ENCODE measurements at regions not wholly inside any gene's neighbourhood (a gene's known extent, or its start where the extent isn't known, plus 50 kb on each side); places are given as distances from the start of the nearest gene placed in this dataset.
"Not testable (repeated sequence)": the region's sequence is repeated elsewhere in the genome, so short reads cannot be mapped to it uniquely, and the experiment has no call there.

GRCh38 chr1:73676186-73676585, 521.8 kb downstream of the LRRIQ3 start:
- Mint-ChIP-seq H3K9me3 (peaks cover 0 to 4% (median 0%) of the 10 kb centered on the region in 7 donors), H3K27me3 (no peaks in the 10 kb centered on the region), H3K4me3 (no peak overlapping the region), H3K27ac (no peak overlapping the region), H3K36me3 (no peaks in the 10 kb centered on the region), H3K4me1 (no peaks in the 10 kb centered on the region)
- Histone ChIP-seq H3K27me3 (ENCODE audit: control insufficient read depth, insufficient read depth, low read length) (no peaks in the 10 kb centered on the region), H3K36me3 (ENCODE audit: control insufficient read depth, insufficient read depth, low read length) (no peaks in the 10 kb centered on the region), H3K27ac (ENCODE audit: insufficient read depth, low read length, poor library complexity, severe bottlenecking) (no peak overlapping the region), H3K4me3 (ENCODE audit: low read depth, low read length) (no peak overlapping the region), H3K4me1 (ENCODE audit: control insufficient read depth, insufficient read depth, low read length, poor library complexity, severe bottlenecking) (no peaks in the 10 kb centered on the region), H3K9me3 (ENCODE audit: control insufficient read depth in 2 of 2, low read length in 2 of 2) (no peaks in the 10 kb centered on the region)
- ATAC-seq (ENCODE audit: low read depth in 2 of 2) (no peak), DNase-seq (no peak)

- Histone ChIP-seq H3K36me3 (ENCODE audit: control insufficient read depth, insufficient read depth, low read length) (no peaks in the 10 kb centered on the region), H3K27ac (ENCODE audit: insufficient read depth, low read length, poor library complexity, severe bottlenecking) (no peak overlapping the region), H3K4me1 (ENCODE audit: control insufficient read depth, insufficient read depth, low read length, poor library complexity, severe bottlenecking) (no peaks in the 10 kb centered on the region), H3K9me3 (ENCODE audit: control insufficient read depth in 2 of 2, low read length in 2 of 2) (no peaks in the 10 kb centered on the region), H3K27me3 (ENCODE audit: control insufficient read depth, insufficient read depth, low read length) (no peaks in the 10 kb centered on the region), H3K4me3 (ENCODE audit: low read depth, low read length) (no peak overlapping the region)
- ATAC-seq (ENCODE audit: low read depth in 2 of 2) (no peak), DNase-seq (no peak)
- Mint-ChIP-seq H3K9me3 (peaks cover 0 to 4% (median 0%) of the 10 kb centered on the region in 7 donors), H3K36me3 (no peaks in the 10 kb centered on the region), H3K4me1 (no peaks in the 10 kb centered on the region), H3K27ac (no peak overlapping the region), H3K27me3 (no peaks in the 10 kb centered on the region), H3K4me3 (no peak overlapping the region)
These were observed 522.9 kb downstream of the LRRIQ3 start for GRCh38 chr1:73674945-73675561.

- no peak overlapping the region for H3K4me3 Mint-ChIP-seq
- Histone ChIP-seq H3K9me3 (ENCODE audit: control insufficient read depth in 2 of 2, low read length in 2 of 2) (no peaks in the 10 kb centered on the region), H3K4me3 (ENCODE audit: low read depth, low read length) (no peak overlapping the region), H3K36me3 (ENCODE audit: control insufficient read depth, insufficient read depth, low read length) (no peaks in the 10 kb centered on the region), H3K4me1 (ENCODE audit: control insufficient read depth, insufficient read depth, low read length, poor library complexity, severe bottlenecking) (no peaks in the 10 kb centered on the region), H3K27me3 (ENCODE audit: control insufficient read depth, insufficient read depth, low read length) (no peaks in the 10 kb centered on the region), H3K27ac (ENCODE audit: insufficient read depth, low read length, poor library complexity, severe bottlenecking) (no peak overlapping the region)
- H3K9me3 Mint-ChIP-seq = peaks cover 0 to 4% (median 0%) of the 10 kb centered on the region in 7 donors
- no peaks in the 10 kb centered on the region for H3K36me3 Mint-ChIP-seq
- no peaks in the 10 kb centered on the region for H3K27me3 Mint-ChIP-seq
- no peaks in the 10 kb centered on the region for H3K4me1 Mint-ChIP-seq
- H3K27ac Mint-ChIP-seq = no peak overlapping the region
- ATAC-seq (ENCODE audit: low read depth in 2 of 2) (no peak), DNase-seq (no peak)
These were observed 524.0 kb downstream of the LRRIQ3 start for GRCh38 chr1:73673971-73674370.

- Mint-ChIP-seq H3K4me3 (no peak overlapping the region), H3K36me3 (no peaks in the 10 kb centered on the region), H3K9me3 (peaks cover 0 to 2% (median 0%) of the 10 kb centered on the region in 7 donors), H3K4me1 (no peaks in the 10 kb centered on the region), H3K27ac (no peak overlapping the region), H3K27me3 (no peaks in the 10 kb centered on the region)
- no peak for ATAC-seq (ENCODE audit: low read depth in 2 of 2)
- Histone ChIP-seq H3K27ac (ENCODE audit: insufficient read depth, low read length, poor library complexity, severe bottlenecking) (no peak overlapping the region), H3K4me1 (ENCODE audit: control insufficient read depth, insufficient read depth, low read length, poor library complexity, severe bottlenecking) (no peaks in the 10 kb centered on the region), H3K36me3 (ENCODE audit: control insufficient read depth, insufficient read depth, low read length) (no peaks in the 10 kb centered on the region), H3K4me3 (ENCODE audit: low read depth, low read length) (no peak overlapping the region), H3K27me3 (ENCODE audit: control insufficient read depth, insufficient read depth, low read length) (no peaks in the 10 kb centered on the region), H3K9me3 (ENCODE audit: control insufficient read depth in 2 of 2, low read length in 2 of 2) (no peaks in the 10 kb centered on the region)
- DNase-seq = no peak
These were observed 526.4 kb downstream of the LRRIQ3 start for GRCh38 chr1:73671530-73671929.

GRCh38 chr1:73667959-73668358, 530.0 kb downstream of the LRRIQ3 start:
- H3K4me1 ChIP-seq (ENCODE audit: control insufficient read depth, insufficient read depth, low read length, poor library complexity, severe bottlenecking); DNase-seq; H3K27me3 ChIP-seq (ENCODE audit: control insufficient read depth, insufficient read depth, low read length); H3K4me3 Mint-ChIP-seq; H3K27ac ChIP-seq (ENCODE audit: insufficient read depth, low read length, poor library complexity, severe bottlenecking); H3K36me3 ChIP-seq (ENCODE audit: control insufficient read depth, insufficient read depth, low read length); H3K36me3 Mint-ChIP-seq; H3K4me1 Mint-ChIP-seq; H3K9me3 Mint-ChIP-seq; H3K9me3 ChIP-seq (ENCODE audit: control insufficient read depth in 2 of 2, low read length in 2 of 2); ATAC-seq (ENCODE audit: low read depth in 2 of 2); H3K27me3 Mint-ChIP-seq; H3K27ac Mint-ChIP-seq; H3K4me3 ChIP-seq (ENCODE audit: low read depth, low read length): not testable (repeated sequence)

GRCh38 chr1:73662526-73662925, 535.5 kb downstream of the LRRIQ3 start:
- no peaks in the 10 kb centered on the region for H3K4me1 Mint-ChIP-seq
- no peaks in the 10 kb centered on the region for H3K27me3 ChIP-seq (ENCODE audit: control insufficient read depth, insufficient read depth, low read length)
- ATAC-seq (ENCODE audit: low read depth in 2 of 2) = no peak
- no peaks in the 10 kb centered on the region for H3K36me3 ChIP-seq (ENCODE audit: control insufficient read depth, insufficient read depth, low read length)
- no peak overlapping the region for H3K27ac Mint-ChIP-seq
- no peaks in the 10 kb centered on the region for H3K36me3 Mint-ChIP-seq
- no peak for DNase-seq
- H3K27ac ChIP-seq (ENCODE audit: insufficient read depth, low read length, poor library complexity, severe bottlenecking) = no peak overlapping the region
- peaks cover 2 to 5% of the 10 kb centered on the region in 2 experiments for H3K9me3 ChIP-seq (ENCODE audit: control insufficient read depth in 2 of 2, low read length in 2 of 2)
- no peak overlapping the region for H3K4me3 ChIP-seq (ENCODE audit: low read depth, low read length)
- no peak overlapping the region for H3K4me3 Mint-ChIP-seq
- H3K9me3 Mint-ChIP-seq = peaks cover 0 to 11% (median 3%) of the 10 kb centered on the region in 7 donors
- no peaks in the 10 kb centered on the region for H3K4me1 ChIP-seq (ENCODE audit: control insufficient read depth, insufficient read depth, low read length, poor library complexity, severe bottlenecking)
- no peaks in the 10 kb centered on the region for H3K27me3 Mint-ChIP-seq

- Histone ChIP-seq H3K4me3 (ENCODE audit: low read depth, low read length) (no peak overlapping the region), H3K36me3 (ENCODE audit: control insufficient read depth, insufficient read depth, low read length) (no peaks in the 10 kb centered on the region), H3K27ac (ENCODE audit: insufficient read depth, low read length, poor library complexity, severe bottlenecking) (no peak overlapping the region), H3K4me1 (ENCODE audit: control insufficient read depth, insufficient read depth, low read length, poor library complexity, severe bottlenecking) (no peaks in the 10 kb centered on the region), H3K9me3 (ENCODE audit: control insufficient read depth in 2 of 2, low read length in 2 of 2) (peaks cover under 1 to 2% of the 10 kb centered on the region in 2 experiments), H3K27me3 (ENCODE audit: control insufficient read depth, insufficient read depth, low read length) (no peaks in the 10 kb centered on the region)
- Mint-ChIP-seq H3K36me3 (no peaks in the 10 kb centered on the region), H3K9me3 (peaks cover 0 to 12% (median 1%) of the 10 kb centered on the region in 7 donors), H3K27ac (no peak overlapping the region), H3K4me3 (no peak overlapping the region), H3K27me3 (no peaks in the 10 kb centered on the region), H3K4me1 (no peaks in the 10 kb centered on the region)
- ATAC-seq (ENCODE audit: low read depth in 2 of 2) = no peak
- DNase-seq = no peak
These were observed 538.8 kb downstream of the LRRIQ3 start for GRCh38 chr1:73659136-73659535.

GRCh38 chr1:73654714-73655113, 543.3 kb downstream of the LRRIQ3 start:
- Histone ChIP-seq H3K27ac (ENCODE audit: insufficient read depth, low read length, poor library complexity, severe bottlenecking) (no peak overlapping the region), H3K4me1 (ENCODE audit: control insufficient read depth, insufficient read depth, low read length, poor library complexity, severe bottlenecking) (no peaks in the 10 kb centered on the region), H3K27me3 (ENCODE audit: control insufficient read depth, insufficient read depth, low read length) (no peaks in the 10 kb centered on the region), H3K4me3 (ENCODE audit: low read depth, low read length) (no peak overlapping the region), H3K9me3 (ENCODE audit: control insufficient read depth in 2 of 2, low read length in 2 of 2) (no peaks in the 10 kb centered on the region), H3K36me3 (ENCODE audit: control insufficient read depth, insufficient read depth, low read length) (no peaks in the 10 kb centered on the region)
- ATAC-seq (ENCODE audit: low read depth in 2 of 2) (no peak), DNase-seq (no peak)
- H3K4me1 Mint-ChIP-seq = no peaks in the 10 kb centered on the region
- H3K27ac Mint-ChIP-seq = no peak overlapping the region
- H3K4me3 Mint-ChIP-seq = no peak overlapping the region
- H3K36me3 Mint-ChIP-seq = no peaks in the 10 kb centered on the region
- peaks cover 0 to 7% (median 1%) of the 10 kb centered on the region in 7 donors for H3K9me3 Mint-ChIP-seq
- H3K27me3 Mint-ChIP-seq = no peaks in the 10 kb centered on the region

Data from CD4-positive, CD25-positive, alpha-beta regulatory T cell (primary cell).